ENCODE measurements at regions not wholly inside any gene's neighbourhood (a gene's known extent, or its start where the extent isn't known, plus 50 kb on each side); places are given as distances from the start of the nearest gene placed in this dataset.

DNA sequence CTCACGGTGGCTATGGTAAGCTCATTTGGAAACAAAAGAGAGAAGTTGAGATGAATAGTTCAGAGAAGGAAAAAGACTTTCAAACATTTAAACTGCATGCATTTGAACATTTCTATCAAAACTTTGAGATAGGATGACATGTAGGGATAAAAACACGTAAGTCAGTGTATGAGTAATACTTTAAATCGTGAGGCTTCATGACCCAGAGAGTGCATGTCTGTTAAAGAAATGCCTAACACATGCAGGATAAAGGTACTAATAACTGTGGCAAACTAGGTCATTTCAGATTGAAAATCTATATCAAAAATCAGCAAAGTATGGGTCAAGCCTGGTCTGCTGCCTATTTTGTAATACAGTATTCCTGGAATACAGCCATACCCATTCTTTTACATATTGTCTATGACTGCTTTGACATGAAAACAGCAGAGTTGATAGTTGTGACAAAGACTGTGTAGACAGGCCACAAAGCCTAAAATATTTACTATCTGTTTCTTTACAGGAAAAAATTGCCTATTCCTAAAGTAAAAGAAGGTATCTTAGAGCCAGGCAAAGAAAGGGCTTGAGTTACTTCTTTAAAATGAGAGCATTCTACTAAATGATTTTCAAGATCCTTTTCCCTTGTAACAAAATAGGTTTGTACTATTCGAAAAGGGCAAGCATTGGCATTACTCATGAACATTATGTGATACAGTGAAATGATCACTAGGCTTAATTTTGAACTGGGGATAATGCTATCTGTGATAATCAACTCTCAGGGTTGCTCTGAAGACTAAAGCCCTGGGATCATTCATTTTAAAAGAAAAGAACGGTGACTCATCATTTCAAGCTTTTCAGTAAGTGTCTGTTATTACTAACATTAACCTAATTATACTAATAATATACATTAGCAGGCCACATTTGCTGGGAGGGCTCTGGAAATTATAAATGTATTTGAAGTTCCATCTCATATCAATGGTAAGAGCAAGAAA, 185.9 kb downstream of the CRPPA start:
- TF ChIP-seq, protein P1, sequence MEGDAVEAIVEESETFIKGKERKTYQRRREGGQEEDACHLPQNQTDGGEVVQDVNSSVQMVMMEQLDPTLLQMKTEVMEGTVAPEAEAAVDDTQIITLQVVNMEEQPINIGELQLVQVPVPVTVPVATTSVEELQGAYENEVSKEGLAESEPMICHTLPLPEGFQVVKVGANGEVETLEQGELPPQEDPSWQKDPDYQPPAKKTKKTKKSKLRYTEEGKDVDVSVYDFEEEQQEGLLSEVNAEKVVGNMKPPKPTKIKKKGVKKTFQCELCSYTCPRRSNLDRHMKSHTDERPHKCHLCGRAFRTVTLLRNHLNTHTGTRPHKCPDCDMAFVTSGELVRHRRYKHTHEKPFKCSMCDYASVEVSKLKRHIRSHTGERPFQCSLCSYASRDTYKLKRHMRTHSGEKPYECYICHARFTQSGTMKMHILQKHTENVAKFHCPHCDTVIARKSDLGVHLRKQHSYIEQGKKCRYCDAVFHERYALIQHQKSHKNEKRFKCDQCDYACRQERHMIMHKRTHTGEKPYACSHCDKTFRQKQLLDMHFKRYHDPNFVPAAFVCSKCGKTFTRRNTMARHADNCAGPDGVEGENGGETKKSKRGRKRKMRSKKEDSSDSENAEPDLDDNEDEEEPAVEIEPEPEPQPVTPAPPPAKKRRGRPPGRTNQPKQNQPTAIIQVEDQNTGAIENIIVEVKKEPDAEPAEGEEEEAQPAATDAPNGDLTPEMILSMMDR (IDR thresholded peaks at IDR 0.05; ENCODE audit: low read depth, low read length, missing input control): no peak
- TF ChIP-seq EGR1 (IDR thresholded peaks at IDR 0.05; ENCODE audit: low read depth in 2 of 2) (no peak), JUND (IDR thresholded peaks at IDR 0.05) (no peak), YY1 (IDR thresholded peaks at IDR 0.05) (no peak), HNF4A (conservative IDR thresholded peaks at IDR 0.05) (no peak), GABPA (IDR thresholded peaks at IDR 0.05 in 1 of 2, conservative IDR thresholded peaks at IDR 0.05 in 1 of 2) (no peak), RAD21 (IDR thresholded peaks at IDR 0.05) (no peak)
- TF ChIP-seq, protein P2, sequence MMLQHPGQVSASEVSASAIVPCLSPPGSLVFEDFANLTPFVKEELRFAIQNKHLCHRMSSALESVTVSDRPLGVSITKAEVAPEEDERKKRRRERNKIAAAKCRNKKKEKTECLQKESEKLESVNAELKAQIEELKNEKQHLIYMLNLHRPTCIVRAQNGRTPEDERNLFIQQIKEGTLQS (IDR thresholded peaks at IDR 0.05): no peak
- TF ChIP-seq, protein P3, sequence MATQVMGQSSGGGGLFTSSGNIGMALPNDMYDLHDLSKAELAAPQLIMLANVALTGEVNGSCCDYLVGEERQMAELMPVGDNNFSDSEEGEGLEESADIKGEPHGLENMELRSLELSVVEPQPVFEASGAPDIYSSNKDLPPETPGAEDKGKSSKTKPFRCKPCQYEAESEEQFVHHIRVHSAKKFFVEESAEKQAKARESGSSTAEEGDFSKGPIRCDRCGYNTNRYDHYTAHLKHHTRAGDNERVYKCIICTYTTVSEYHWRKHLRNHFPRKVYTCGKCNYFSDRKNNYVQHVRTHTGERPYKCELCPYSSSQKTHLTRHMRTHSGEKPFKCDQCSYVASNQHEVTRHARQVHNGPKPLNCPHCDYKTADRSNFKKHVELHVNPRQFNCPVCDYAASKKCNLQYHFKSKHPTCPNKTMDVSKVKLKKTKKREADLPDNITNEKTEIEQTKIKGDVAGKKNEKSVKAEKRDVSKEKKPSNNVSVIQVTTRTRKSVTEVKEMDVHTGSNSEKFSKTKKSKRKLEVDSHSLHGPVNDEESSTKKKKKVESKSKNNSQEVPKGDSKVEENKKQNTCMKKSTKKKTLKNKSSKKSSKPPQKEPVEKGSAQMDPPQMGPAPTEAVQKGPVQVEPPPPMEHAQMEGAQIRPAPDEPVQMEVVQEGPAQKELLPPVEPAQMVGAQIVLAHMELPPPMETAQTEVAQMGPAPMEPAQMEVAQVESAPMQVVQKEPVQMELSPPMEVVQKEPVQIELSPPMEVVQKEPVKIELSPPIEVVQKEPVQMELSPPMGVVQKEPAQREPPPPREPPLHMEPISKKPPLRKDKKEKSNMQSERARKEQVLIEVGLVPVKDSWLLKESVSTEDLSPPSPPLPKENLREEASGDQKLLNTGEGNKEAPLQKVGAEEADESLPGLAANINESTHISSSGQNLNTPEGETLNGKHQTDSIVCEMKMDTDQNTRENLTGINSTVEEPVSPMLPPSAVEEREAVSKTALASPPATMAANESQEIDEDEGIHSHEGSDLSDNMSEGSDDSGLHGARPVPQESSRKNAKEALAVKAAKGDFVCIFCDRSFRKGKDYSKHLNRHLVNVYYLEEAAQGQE (IDR thresholded peaks at IDR 0.05): no peak
- TF ChIP-seq, protein P4, sequence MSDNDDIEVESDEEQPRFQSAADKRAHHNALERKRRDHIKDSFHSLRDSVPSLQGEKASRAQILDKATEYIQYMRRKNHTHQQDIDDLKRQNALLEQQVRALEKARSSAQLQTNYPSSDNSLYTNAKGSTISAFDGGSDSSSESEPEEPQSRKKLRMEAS (IDR thresholded peaks at IDR 0.05): no peak

Measured in liver (tissue), 3 donors.